HG03139 (cell line): ENCODE measurements at regions not wholly inside any gene's neighbourhood (a gene's known extent, or its start where the extent isn't known, plus 50 kb on each side); places are given as distances from the start of the nearest gene placed in this dataset.

ENCODE experiments used
- ATAC-seq: cut with Tn5 transposase; IDR thresholded peaks from one replicate; pipeline ENCODE4 v1.9.1; 2021; ENCODE audit not compliant: unreplicated experiment

DNA sequence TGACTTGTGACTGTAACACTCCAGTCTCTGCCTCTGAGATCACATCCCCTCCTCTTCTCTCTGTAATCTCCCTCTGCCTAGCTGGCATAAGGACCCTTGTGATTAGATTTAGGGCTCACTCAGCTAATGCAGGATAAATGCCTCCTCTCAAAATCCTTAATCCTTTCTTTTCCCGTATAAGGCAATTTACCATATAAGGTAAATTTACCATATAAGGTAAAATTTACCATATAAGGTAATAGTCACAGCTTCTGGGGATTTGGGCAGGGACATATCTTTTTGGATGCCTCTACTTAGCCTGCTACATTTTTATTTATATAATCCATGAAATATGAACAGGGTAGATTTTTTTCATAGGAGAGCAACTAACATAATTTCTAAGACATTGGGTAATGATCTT, 318.0 kb upstream of the PUM3 start:
- no peak for ATAC-seq

GRCh38 chr9:3157011-3157410, 313.1 kb upstream of the PUM3 start:
- no peak for ATAC-seq

DNA sequence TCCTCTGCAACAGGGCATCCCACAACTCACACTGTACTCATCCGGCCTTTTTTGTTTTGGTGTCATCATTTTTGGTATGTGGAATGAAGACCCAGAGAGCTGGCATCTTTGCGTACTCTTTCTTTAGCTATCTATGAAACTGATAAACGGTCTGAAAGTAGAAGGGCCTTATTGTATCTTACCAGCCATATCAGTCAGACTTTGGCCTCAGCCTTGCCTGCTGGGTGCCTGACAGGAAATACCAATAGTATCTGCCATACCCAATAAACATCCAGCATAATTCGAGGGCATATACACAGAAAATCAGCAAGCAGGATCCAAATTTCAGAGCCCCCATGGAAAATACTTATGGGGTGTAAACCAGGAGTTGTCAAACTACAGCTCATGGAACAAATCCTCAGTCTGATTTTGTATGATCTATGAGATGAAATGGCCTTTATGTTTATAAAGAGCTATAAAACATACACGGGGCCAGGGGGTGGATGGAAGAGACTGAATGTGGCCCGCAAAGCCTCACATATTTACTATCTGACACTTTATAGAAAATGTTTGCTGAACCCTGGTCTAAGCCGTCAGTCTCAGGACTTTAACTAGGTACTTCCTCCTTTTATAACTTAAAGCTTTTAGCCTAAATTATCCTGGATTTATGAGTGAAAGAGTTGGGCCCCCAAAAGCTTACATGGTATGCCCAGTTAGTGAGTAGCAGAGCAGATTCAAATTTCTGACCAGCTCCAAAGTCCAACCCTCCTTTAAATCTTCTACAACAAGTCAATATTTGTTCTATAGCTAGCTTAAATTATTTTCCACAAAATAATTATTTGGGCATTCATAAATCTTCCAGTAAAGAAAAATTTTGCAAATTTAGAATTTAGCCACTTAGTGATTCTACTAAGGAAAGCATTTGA, 308.0 kb upstream of the PUM3 start:
- ATAC-seq = no peak

- no peak for ATAC-seq
Observed at GRCh38 chr9:3150074-3150473, 306.2 kb upstream of the PUM3 start.

GRCh38 chr9:3138231-3139229, 294.6 kb upstream of the PUM3 start:
- ATAC-seq = no peak

GRCh38 chr9:3137347-3137695, 293.4 kb upstream of the PUM3 start:
- ATAC-seq = no peak

GRCh38 chr9:3136686-3137346, 292.9 kb upstream of the PUM3 start:
- ATAC-seq = no peak

GRCh38 chr9:3136230-3136629, 292.3 kb upstream of the PUM3 start:
- ATAC-seq = no peak

GRCh38 chr9:3127564-3127963, 283.7 kb upstream of the PUM3 start:
- no peak for ATAC-seq

DNA sequence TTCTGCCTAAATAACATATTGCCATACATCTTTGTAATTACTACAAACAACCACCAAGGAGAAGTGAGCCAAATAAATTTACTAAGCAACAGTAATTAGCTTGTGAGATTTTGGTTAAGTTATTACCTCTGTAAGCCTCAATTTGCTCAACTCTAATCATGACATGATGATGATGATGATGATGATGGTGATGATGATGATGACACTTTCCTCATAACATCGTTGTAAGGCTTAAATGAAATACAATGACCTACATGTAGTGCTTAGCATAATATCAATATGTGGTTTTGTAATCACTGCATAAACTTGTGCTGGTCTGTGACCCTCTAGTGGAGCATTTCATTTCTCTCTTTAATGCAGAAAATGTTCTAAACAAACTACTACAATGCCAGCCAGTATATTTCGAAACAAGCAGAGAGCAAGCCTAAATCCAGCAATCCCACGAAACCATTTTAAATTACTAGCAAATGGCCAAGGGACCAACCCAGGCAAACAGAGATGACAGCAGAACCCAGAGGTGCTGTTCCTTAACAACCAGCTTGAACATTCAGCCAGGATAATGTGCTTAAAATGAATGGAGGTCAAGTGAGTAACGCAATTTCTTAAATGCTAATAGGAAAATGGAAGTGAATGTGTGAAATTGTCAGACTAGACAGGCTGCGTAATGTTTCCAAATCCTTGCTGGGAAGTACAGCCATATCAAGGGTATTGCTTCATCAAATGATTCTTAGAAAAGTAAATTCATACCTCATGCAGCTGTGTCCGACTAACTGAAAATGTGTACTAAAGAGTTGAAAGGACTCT, 281.9 kb upstream of the PUM3 start:
- ATAC-seq = no peak

GRCh38 chr9:3124001-3124400, 280.1 kb upstream of the PUM3 start:
- no peak for ATAC-seq

GRCh38 chr9:3118081-3118480, 274.2 kb upstream of the PUM3 start:
- ATAC-seq = no peak

- no peak for ATAC-seq
Observed at GRCh38 chr9:3099646-3100045, 255.8 kb upstream of the PUM3 start.

DNA sequence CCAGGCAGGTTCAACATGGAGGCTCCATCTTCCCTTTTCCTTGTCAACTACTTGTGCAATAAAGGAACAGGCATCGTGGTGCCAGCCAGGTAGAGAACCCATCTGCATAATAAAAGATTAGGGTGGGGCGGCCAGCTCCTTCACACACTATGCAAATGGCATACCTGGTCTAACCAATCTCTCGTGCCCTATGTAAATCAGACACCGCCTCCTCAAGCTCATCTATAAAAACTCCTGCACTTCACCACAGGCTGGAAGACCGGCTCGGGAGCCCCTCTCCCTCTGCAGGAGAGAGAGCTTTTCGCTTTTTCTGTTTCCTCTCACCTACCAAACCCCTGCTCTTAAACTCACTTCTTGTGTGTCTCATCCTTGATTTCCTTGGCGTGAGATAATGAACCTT, 244.3 kb upstream of the PUM3 start:
- no peak for ATAC-seq

GRCh38 chr9:3087697-3088096, 243.8 kb upstream of the PUM3 start:
- ATAC-seq = no peak

DNA sequence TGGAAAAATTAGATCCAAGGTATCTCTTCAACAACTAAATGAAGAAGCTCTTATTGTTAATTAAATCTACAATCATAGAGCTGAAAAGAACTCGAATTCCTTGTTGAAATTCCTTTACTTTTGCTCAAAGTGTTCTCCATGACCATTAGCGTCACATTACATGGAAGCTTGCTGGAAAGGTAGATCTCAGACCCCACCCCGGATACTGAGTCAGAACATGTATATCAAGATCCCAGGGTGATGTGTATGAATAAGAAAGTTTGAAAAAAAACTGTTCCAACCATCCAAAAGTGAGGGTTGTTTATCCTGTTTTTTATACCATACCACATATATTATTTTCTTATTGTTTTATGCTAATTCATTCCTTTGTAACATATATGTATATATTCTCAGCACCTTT, 237.1 kb upstream of the PUM3 start:
- ATAC-seq = no peak

DNA sequence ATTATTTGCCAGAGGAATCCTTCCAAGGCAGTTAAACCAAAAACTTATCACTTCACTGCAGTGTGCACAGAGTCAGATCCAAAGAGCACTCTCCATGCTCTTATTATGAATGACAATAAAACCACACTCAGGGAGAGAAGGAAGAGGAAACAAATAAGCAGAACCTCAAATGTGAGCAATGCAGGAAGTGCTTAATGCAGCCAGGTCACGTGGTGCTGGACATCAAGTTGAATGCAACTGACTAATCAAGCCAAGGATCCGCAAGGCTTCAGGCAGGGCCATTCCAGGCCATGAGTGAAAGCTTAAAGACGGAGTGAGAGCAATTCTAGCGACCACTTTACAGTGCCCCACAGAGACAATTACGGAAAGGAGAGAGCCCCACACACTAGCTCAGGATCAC, 230.4 kb upstream of the PUM3 start:
- ATAC-seq = no peak

DNA sequence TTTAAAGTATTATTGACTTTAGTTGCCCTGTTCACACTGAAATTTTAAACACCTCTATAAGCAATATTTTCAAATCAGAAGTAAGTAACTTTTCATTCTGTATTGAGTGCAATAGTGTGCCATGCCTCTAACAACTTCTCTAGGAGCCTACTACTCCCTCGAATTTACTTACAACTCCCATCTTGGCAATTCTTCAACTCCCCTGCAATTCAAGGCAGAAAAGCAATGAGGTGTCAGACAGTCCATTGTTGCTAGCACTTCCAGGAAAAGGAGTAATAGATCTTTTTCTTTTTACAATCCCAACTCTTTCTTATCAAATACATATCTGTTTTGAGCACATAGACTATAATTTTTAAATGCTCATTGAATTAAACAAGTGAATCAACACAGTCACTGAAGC, 222.7 kb upstream of the PUM3 start:
- ATAC-seq = no peak

DNA sequence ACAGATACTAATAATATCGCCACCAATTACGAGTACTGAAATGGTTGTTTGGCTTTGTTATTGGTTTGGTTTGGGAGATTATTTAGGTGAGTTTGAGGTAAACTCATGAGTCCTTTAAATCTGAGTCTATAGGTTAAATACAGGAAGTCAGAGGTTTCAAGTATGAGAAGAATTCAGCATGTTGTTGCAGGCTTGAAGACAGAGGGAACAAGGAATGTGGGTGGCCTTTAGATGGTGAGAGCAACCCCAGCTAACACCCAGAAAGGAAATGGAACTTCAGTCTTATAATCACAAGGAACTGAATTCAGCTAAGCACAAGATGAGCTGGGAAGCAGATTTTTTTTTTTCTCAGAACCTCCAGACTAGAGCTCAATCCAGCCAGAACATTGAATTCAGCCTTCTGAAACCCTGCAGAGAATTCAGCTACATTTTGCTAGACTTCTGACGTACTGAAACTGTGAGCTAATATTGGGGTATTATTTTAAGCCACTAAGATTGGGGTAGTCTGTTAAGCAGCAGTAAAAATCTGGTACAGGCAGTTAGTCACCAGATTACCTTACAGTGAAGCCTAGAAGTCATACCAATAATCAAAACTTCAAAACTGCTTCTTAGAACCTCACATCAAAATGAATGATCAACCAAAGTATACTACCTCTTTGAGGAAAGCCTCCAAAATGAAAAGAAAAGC, 216.0 kb upstream of the PUM3 start:
- no peak for ATAC-seq

DNA sequence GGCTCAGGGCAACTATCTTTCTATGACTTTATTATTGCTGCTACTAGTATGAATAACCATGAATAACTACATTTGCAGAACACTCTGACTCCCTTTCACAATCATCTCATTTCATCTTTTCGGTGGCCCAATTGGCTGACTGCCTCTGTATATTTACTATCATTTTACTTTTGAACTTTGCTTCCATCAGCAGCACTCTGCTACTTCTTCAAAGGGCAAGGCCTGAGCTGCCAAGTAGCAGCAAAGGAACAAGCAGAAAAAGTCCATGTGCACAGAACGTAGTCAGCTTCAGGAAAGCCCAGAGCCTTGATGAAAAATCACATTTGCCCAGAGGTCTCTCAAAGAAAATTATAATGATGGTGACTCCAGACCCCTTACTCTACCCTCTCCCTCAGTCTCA, 214.5 kb upstream of the PUM3 start:
- ATAC-seq = no peak
